HepG2 (cell line): ENCODE measurements at regions not wholly inside any gene's neighbourhood (a gene's known extent, or its start where the extent isn't known, plus 50 kb on each side); places are given as distances from the start of the nearest gene placed in this dataset.

Experiments
- ATAC-seq: fragments of 200-7000 bp; cut with Tn5 transposase; 3 replicates; pipeline ENCODE4 v1.9.1; 2020; ENCODE audit warnings: mild to moderate bottlenecking, moderate library complexity
- BruUV-seq: library from RNA; stranded (reverse); fragments of 400-500 nt; replicated peaks from 2 replicates; lab custom pipeline; 2021; lab: Mats Ljungman, UMichigan
- CTCF ChIA-PET: fragments of 300-600 bp; formaldehyde crosslinking; extraction: SDS; loops from one replicate; lab custom pipeline; 2021; ENCODE audit warnings: low total read pairs, inconsistent platforms, low intra/inter-chr PET ratio; lab: Yijun Ruan, JAX
- POLR2A ChIA-PET: fragments of 350-600 bp; sonication (Branson Sonifier 250); formaldehyde crosslinking; loops from one replicate; lab custom pipeline; 2020; ENCODE audit warnings: antibody characterized with exemption, inconsistent platforms; lab: Yijun Ruan, JAX
- DNase-seq: peaks from one replicate; pipeline ENCODE4 v3.0.0-alpha.2; 2015; ENCODE audit warnings: low spot score
- FAIRE-seq: peaks from 3 replicates; lab custom pipeline; 2011; peaks lifted over from hg19 to GRCh38; lab: Jason Lieb, UNC
- H2AFZ ChIP-seq: one replicate; pipeline ENCODE4 v1.6.1; 2011; ENCODE audit warnings: low read length, inconsistent platforms
- H3K27ac ChIP-seq: fragments of 300-600 bp; 3 replicates; pipeline ENCODE4 v1.8.0; 2011; ENCODE audit warnings: mixed run types, mild to moderate bottlenecking, mixed read lengths, low read length, inconsistent platforms; ENCODE audit not compliant: insufficient read depth; ENCODE audit errors: extremely low read length
- H3K27me3 ChIP-seq, 2 experiments: fragments of 200-600 bp in 1 of 2; 2 replicates in 1 of 2; 3 replicates in 1 of 2; pipeline versions ENCODE4 v1.6.0 to v1.8.0; 2011; ENCODE audit warnings: low read length in 2 of 2, mild to moderate bottlenecking in 2 of 2, moderate library complexity in 2 of 2, inconsistent platforms in 1 of 2; ENCODE audit not compliant: insufficient read depth in 2 of 2, control insufficient read depth in 1 of 2
- H3K36me3 ChIP-seq, 2 experiments: fragments of 200-600 bp in 1 of 2; replicated peaks in 1 of 2; 2 replicates in 1 of 2; 3 replicates in 1 of 2; pipeline versions ENCODE4 v1.5.1 to v1.8.0; 2011; ENCODE audit warnings: low read length in 2 of 2, inconsistent platforms in 1 of 2; ENCODE audit not compliant: insufficient read depth in 2 of 2, control insufficient read depth in 1 of 2
- H3K4me1 ChIP-seq: 2 replicates; pipeline ENCODE4 v1.5.1; 2012; ENCODE audit warnings: low read length, inconsistent platforms; ENCODE audit not compliant: insufficient read depth
- H3K4me2 ChIP-seq: 2 replicates; pipeline ENCODE4 v1.6.0; 2011; ENCODE audit warnings: low read depth, low read length, inconsistent platforms
- H3K4me3 ChIP-seq, 3 experiments: fragments of 200-600 bp in 1 of 3; sonication (generic), shearing (Covaris generic) in 1 of 3; replicated peaks in 1 of 3; 2 replicates each; pipeline ENCODE4 v1.5.1; 2011 to 2016; ENCODE audit warnings: low read length in 3 of 3, inconsistent platforms in 2 of 3, low read depth in 2 of 3, mild to moderate bottlenecking in 2 of 3, control low read depth in 1 of 3, mixed read lengths in 1 of 3; ENCODE audit not compliant: insufficient read depth in 1 of 3
- H3K79me2 ChIP-seq: one replicate; pipeline ENCODE4 v1.6.1; 2011; ENCODE audit warnings: low read length, inconsistent platforms; ENCODE audit not compliant: insufficient read depth
- H3K9ac ChIP-seq: 2 replicates; pipeline ENCODE4 v1.6.0; 2011; ENCODE audit warnings: mild to moderate bottlenecking, low read depth, low read length, inconsistent platforms; ENCODE audit not compliant: insufficient read depth
- H3K9me3 ChIP-seq: 2 replicates; pipeline ENCODE4 v1.5.1; 2012; ENCODE audit warnings: mild to moderate bottlenecking, low read length
- H4K20me1 ChIP-seq: 2 replicates; pipeline ENCODE4 v1.6.0; 2011; ENCODE audit warnings: inconsistent platforms, mild to moderate bottlenecking, low read length, moderate library complexity; ENCODE audit not compliant: insufficient read depth
- CENPX ChIP-seq: sonication (generic); formaldehyde crosslinking; IDR thresholded peaks from 2 replicates; pipeline ENCODE4 v1.9.0; 2021; ENCODE audit warnings: mild to moderate bottlenecking, missing genetic modification reagents, moderate library complexity
- FOXK2 ChIP-seq: fragments of 450-650 bp; IDR thresholded peaks from 2 replicates; pipeline ENCODE4 v1.6.1; 2016
- LBX2 ChIP-seq: sonication (generic); formaldehyde crosslinking; IDR thresholded peaks from 2 replicates; pipeline ENCODE4 v1.5.0; 2020; ENCODE audit warnings: missing genetic modification reagents, mild to moderate bottlenecking, borderline replicate concordance
- NPAS2 ChIP-seq: sonication (generic); formaldehyde crosslinking; IDR thresholded peaks from 2 replicates; pipeline ENCODE4 v1.8.0; 2022; ENCODE audit warnings: mild to moderate bottlenecking, missing genetic modification reagents, borderline replicate concordance
- ZNF337 ChIP-seq: sonication (generic); formaldehyde crosslinking; IDR thresholded peaks from 2 replicates; pipeline ENCODE4 v1.5.1; 2020; ENCODE audit warnings: missing genetic modification reagents, low read depth, mild to moderate bottlenecking, borderline replicate concordance
- ZNF781 ChIP-seq: sonication (generic); formaldehyde crosslinking; IDR thresholded peaks from 2 replicates; pipeline ENCODE4 v1.5.1; 2020; ENCODE audit warnings: borderline replicate concordance, mild to moderate bottlenecking, missing genetic modification reagents; ENCODE audit errors: not compliant biosample characterization
- ZNF839 ChIP-seq: sonication (generic); formaldehyde crosslinking; IDR thresholded peaks from 2 replicates; pipeline ENCODE4 v1.4.0; 2020; ENCODE audit warnings: missing genetic modification reagents, mild to moderate bottlenecking, borderline replicate concordance
- ZZZ3 ChIP-seq: sonication (generic); formaldehyde crosslinking; IDR thresholded peaks from 2 replicates; pipeline ENCODE4 v1.4.0; 2020; ENCODE audit warnings: missing genetic modification reagents, mild to moderate bottlenecking, borderline replicate concordance
- WGBS: methylation state at CpG from one replicate; pipeline ENCODE4 v1.1.6; 2017; ENCODE audit warnings: low lambda C conversion rate; 5-methylcytosine and 5-hydroxymethylcytosine counted together
- in situ Hi-C: cut with HindIII; loops from 2 replicates; pipeline ENCODE4 v1.10.0; 2017; ENCODE audit warnings: low pct_unique_long_range_greater_than_20kb; ENCODE audit not compliant: extremely low pct_ligation_motif_present
- intact Hi-C: fragments of 100-400 bp; cut with micrococcal nuclease; formaldehyde crosslinking; loops from one replicate; pipeline ENCODE4 v1.10.0; 2022; ENCODE audit not compliant: unreplicated experiment
- TF ChIP-seq, protein P1 (sequence below), 2 experiments: sonication (generic) in 1 of 2; formaldehyde crosslinking in 1 of 2; IDR thresholded peaks; 2 replicates each; pipeline versions ENCODE4 v1.4.0 to v1.6.1; 2016 to 2020; ENCODE audit warnings: borderline replicate concordance in 1 of 2, low read depth in 1 of 2, mild to moderate bottlenecking in 1 of 2, missing genetic modification reagents in 1 of 2
- TF ChIP-seq, protein P2 (sequence below): IDR thresholded peaks from 2 replicates; pipeline ENCODE4 v1.6.1; 2016; ENCODE audit warnings: missing biosample characterization, missing genetic modification reagents, low read depth

- TF ChIP-seq, protein P1, sequence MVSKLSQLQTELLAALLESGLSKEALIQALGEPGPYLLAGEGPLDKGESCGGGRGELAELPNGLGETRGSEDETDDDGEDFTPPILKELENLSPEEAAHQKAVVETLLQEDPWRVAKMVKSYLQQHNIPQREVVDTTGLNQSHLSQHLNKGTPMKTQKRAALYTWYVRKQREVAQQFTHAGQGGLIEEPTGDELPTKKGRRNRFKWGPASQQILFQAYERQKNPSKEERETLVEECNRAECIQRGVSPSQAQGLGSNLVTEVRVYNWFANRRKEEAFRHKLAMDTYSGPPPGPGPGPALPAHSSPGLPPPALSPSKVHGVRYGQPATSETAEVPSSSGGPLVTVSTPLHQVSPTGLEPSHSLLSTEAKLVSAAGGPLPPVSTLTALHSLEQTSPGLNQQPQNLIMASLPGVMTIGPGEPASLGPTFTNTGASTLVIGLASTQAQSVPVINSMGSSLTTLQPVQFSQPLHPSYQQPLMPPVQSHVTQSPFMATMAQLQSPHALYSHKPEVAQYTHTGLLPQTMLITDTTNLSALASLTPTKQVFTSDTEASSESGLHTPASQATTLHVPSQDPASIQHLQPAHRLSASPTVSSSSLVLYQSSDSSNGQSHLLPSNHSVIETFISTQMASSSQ (IDR thresholded peaks at IDR 0.05; ENCODE audit: low read depth): no peak
- TF ChIP-seq, protein P1 (CRISPR knock-in tag; IDR thresholded peaks at IDR 0.05; ENCODE audit: borderline replicate concordance): no peak
- TF ChIP-seq CENPX (CRISPR knock-in tag) (no peak), ZNF781 (CRISPR knock-in tag) (no peak), ZNF337 (CRISPR knock-in tag) (no peak)
- TF ChIP-seq, all 625 proteins: peak for 0
Measured at GRCh38 chr5:173515526-173515925, 100.9 kb downstream of the BOD1 start (continued).

GRCh38 chr5:173514661-173515060, 101.8 kb downstream of the BOD1 start:
- ATAC-seq (no peak), FAIRE-seq (no peak), DNase-seq (no peak)
- Histone ChIP-seq H3K27ac (no peak overlapping the region), H2AFZ (no peak overlapping the region), H3K36me3 (no peaks in the 10 kb centered on the region), H3K27me3 (peaks cover 0 to 7% of the 10 kb centered on the region in 2 experiments; a peak in 2 of 5 replicates), H3K79me2 (no peaks in the 10 kb centered on the region), H3K9me3 (no peaks in the 10 kb centered on the region), H3K4me3 (no peak overlapping the region), H3K4me1 (no peaks in the 10 kb centered on the region), H3K4me2 (no peak overlapping the region), H3K9ac (no peak overlapping the region), H4K20me1 (no peaks in the 10 kb centered on the region)
- 0% methylated on average over 2 of the region's 2 CpGs for WGBS
- in situ Hi-C loops (no loop called here), intact Hi-C loops (no loop called here)
- ChIA-PET POLR2A (no interaction called here), CTCF (no interaction called here)
- no peak for TF ChIP-seq ZZZ3 (CRISPR knock-in tag)
- no peak for TF ChIP-seq ZNF839 (CRISPR knock-in tag)
- TF ChIP-seq, protein P2, sequence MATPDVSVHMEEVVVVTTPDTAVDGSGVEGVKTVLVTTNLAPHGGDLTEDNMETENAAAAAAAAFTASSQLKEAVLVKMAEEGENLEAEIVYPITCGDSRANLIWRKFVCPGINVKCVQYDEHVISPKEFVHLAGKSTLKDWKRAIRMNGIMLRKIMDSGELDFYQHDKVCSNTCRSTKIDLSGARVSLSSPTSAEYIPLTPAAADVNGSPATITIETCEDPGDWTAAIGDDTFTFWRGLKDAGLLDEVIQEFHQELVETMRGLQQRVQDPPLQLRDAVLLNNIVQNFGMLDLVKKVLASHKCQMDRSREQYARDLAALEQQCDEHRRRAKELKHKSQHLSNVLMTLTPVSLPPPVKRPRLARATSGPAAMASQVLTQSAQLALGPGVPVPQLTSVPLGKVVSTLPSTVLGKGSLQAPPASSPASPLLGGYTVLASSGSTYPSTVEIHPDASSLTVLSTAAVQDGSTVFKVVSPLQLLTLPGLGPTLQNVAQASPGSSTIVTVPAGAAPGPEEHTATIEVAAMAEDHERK (CRISPR knock-in tag): no peak
- no peak for TF ChIP-seq NPAS2 (CRISPR knock-in tag)
- TF ChIP-seq FOXK2: no peak
- no peak for TF ChIP-seq LBX2 (CRISPR knock-in tag)
- BruUV-seq: no TSS peak
